ENCODE measurements at regions not wholly inside any gene's neighbourhood (a gene's known extent, or its start where the extent isn't known, plus 50 kb on each side); places are given as distances from the start of the nearest gene placed in this dataset.

DNA sequence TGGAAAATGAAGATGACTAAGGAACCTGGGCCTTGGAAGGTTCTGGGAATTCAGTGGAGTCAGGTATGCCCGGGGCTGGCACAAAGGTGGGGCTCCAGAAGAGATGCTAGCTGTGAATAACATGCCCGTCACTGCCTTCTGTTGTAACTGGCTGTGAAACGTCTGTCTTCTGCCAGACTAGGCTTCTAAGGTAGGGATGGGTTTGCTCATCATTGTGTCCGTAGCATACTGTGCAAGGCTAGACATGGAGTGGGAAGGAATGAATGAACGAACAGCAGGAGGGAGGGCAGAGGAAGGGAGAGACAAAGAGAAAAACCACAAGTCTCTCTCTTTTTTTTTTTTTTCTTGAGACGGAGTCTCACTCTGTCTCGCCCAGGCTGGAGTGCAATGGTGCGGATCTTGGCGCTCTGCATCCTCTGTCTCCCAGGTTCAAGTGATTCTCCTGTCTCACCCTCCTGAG is 327.4 kb downstream of the MN1 start:
- no peak overlapping the region for H3K18ac ChIP-seq (ENCODE audit: insufficient read length, low read depth, low read length)
- Mint-ChIP-seq H3K36me3 (ENCODE audit: insufficient read depth in 1 of 3, low read depth in 3 of 3) (peaks cover 0 to 4% (median 0%) of the 10 kb centered on the region in 3 experiments; a peak in 3 of 7 replicates), H3K4me1 (peaks cover 29 to 45% of the 10 kb centered on the region in 2 experiments), H3K27me3 (ENCODE audit: low read depth) (peaks cover 23% of the 10 kb centered on the region), H3K27ac (peak overlapping the region in 1 of 3 experiments; percentile 14; a peak in 3 of 7 replicates), H3K9me3 (peaks cover 0 to 3% of the 10 kb centered on the region in 2 experiments; a peak in 1 of 5 replicates), H3K4me3 (no peak overlapping the region)
- H3K4ac ChIP-seq (ENCODE audit: low read depth, low read length) = no peak overlapping the region
- no peak overlapping the region for H2BK120ac ChIP-seq (ENCODE audit: low read depth, low read length, poor library complexity, severe bottlenecking)
- H3K14ac ChIP-seq (ENCODE audit: insufficient read depth, low read length) = no peak overlapping the region
- TF ChIP-seq, protein P1, sequence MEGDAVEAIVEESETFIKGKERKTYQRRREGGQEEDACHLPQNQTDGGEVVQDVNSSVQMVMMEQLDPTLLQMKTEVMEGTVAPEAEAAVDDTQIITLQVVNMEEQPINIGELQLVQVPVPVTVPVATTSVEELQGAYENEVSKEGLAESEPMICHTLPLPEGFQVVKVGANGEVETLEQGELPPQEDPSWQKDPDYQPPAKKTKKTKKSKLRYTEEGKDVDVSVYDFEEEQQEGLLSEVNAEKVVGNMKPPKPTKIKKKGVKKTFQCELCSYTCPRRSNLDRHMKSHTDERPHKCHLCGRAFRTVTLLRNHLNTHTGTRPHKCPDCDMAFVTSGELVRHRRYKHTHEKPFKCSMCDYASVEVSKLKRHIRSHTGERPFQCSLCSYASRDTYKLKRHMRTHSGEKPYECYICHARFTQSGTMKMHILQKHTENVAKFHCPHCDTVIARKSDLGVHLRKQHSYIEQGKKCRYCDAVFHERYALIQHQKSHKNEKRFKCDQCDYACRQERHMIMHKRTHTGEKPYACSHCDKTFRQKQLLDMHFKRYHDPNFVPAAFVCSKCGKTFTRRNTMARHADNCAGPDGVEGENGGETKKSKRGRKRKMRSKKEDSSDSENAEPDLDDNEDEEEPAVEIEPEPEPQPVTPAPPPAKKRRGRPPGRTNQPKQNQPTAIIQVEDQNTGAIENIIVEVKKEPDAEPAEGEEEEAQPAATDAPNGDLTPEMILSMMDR (conservative IDR thresholded peaks at IDR 0.05) = no peak
- no CpG with 5 or more reads among the region's 9 CpGs for WGBS (ENCODE audit: extremely low coverage, insufficient read length, low lambda C conversion rate)
- no peaks in the 10 kb centered on the region for H4K20me1 ChIP-seq (ENCODE audit: control insufficient read depth, insufficient read depth, insufficient read length)
- H2AFZ ChIP-seq (ENCODE audit: low read length) = no peak overlapping the region
- no peak overlapping the region for H3K23ac ChIP-seq (ENCODE audit: insufficient read length, low read depth, low read length)
- no peak overlapping the region for H3T11ph ChIP-seq (ENCODE audit: low read length)
- no peak overlapping the region for H2BK15ac ChIP-seq (ENCODE audit: low read depth, low read length)
- H2BK5ac ChIP-seq (ENCODE audit: insufficient read length, low read length) = no peak overlapping the region
- H3K4me2 ChIP-seq (ENCODE audit: insufficient read depth, insufficient read length, low read length) = no peak overlapping the region
- no peak overlapping the region for H4K5ac ChIP-seq (ENCODE audit: insufficient read length, low read depth, low read length)
- DNase-seq = no peak
- no peak overlapping the region for H2BK12ac ChIP-seq (ENCODE audit: insufficient read length, low read depth, low read length)
- H3K4me1 ChIP-seq (ENCODE audit: insufficient read depth, low read length) = peaks cover 12% of the 10 kb centered on the region; the same call in 1 of the 2 replicates
- no peaks in the 10 kb centered on the region for H3K9me3 ChIP-seq (ENCODE audit: control insufficient read depth, low read depth, low read length)
- no peak overlapping the region for H3K27ac ChIP-seq (ENCODE audit: insufficient read length, low read depth, low read length)
- no peaks in the 10 kb centered on the region for H3K79me2 ChIP-seq (ENCODE audit: insufficient read depth, low read length)
- no peaks in the 10 kb centered on the region for H3K23me2 ChIP-seq (ENCODE audit: insufficient read length, low read depth, low read length, poor library complexity, severe bottlenecking)
- H3K56ac ChIP-seq (ENCODE audit: insufficient read length, low read depth, low read length) = no peak overlapping the region
- H4K8ac ChIP-seq (replicated peaks; ENCODE audit: insufficient read length, low read depth, low read length) = no peak overlapping the region
- no peak overlapping the region for H2BK20ac ChIP-seq (ENCODE audit: low read depth, low read length, poor library complexity, severe bottlenecking)
- H3K9ac ChIP-seq (ENCODE audit: extremely low read depth, insufficient read length, low read length) = no peak overlapping the region
- H3K79me1 ChIP-seq (ENCODE audit: insufficient read depth, low read depth, low read length, poor library complexity, severe bottlenecking) = no peaks in the 10 kb centered on the region
- H3K27me3 ChIP-seq (ENCODE audit: insufficient read depth, low read length) = no peaks in the 10 kb centered on the region
- H4K91ac ChIP-seq (ENCODE audit: insufficient read length, low read depth, low read length) = no peak overlapping the region
- no peak overlapping the region for H2AK5ac ChIP-seq (ENCODE audit: insufficient read length, low read length)
